Neural cell (in vitro differentiated cells): ENCODE measurements at regions not wholly inside any gene's neighbourhood (a gene's known extent, or its start where the extent isn't known, plus 50 kb on each side); places are given as distances from the start of the nearest gene placed in this dataset.
"Not testable (repeated sequence)": the region's sequence is repeated elsewhere in the genome, so short reads cannot be mapped to it uniquely, and the experiment has no call there.

Experiments used
- H2AFZ ChIP-seq: fragments of 200-600, 300-800 bp; sonication (generic), shearing (Covaris generic); 2 replicates; pipeline ENCODE4 v1.6.0; 2014; ENCODE audit warnings: low read depth, mild to moderate bottlenecking, antibody characterized with exemption, low read length, moderate library complexity
- H3F3A ChIP-seq: fragments of 200-600 bp; shearing (Covaris generic); 2 replicates; pipeline ENCODE4 v1.6.1; 2016; ENCODE audit warnings: mild to moderate bottlenecking, moderate library complexity, mixed read lengths, antibody characterized with exemption, low read length; ENCODE audit not compliant: insufficient read depth, poor library complexity, severe bottlenecking
- H3K27ac ChIP-seq: fragments of 200-600, 300-800 bp; sonication (generic), shearing (Covaris generic); 2 replicates; pipeline ENCODE4 v1.5.1; 2014; ENCODE audit warnings: mild to moderate bottlenecking, low read length, moderate library complexity
- H3K27me3 ChIP-seq: fragments of 300-800, 200-600 bp; sonication (generic), shearing (Covaris generic); 2 replicates; pipeline ENCODE4 v1.6.0; 2014; ENCODE audit warnings: mild to moderate bottlenecking, low read depth, low read length, moderate library complexity; ENCODE audit not compliant: insufficient read depth
- H3K36me3 ChIP-seq: fragments of 300-800, 200-600 bp; sonication (generic), shearing (Covaris generic); 2 replicates; pipeline ENCODE4 v1.5.1; 2014; ENCODE audit warnings: mild to moderate bottlenecking, antibody characterized with exemption, low read length, moderate library complexity; ENCODE audit not compliant: insufficient read depth
- H3K4me2 ChIP-seq: fragments of 300-800, 200-600 bp; sonication (generic), shearing (Covaris generic); 2 replicates; pipeline ENCODE4 v1.6.0; 2014; ENCODE audit warnings: mild to moderate bottlenecking, low read length
- H3K4me3 ChIP-seq: fragments of 300-800, 200-600 bp; sonication (generic), shearing (Covaris generic); 2 replicates; pipeline ENCODE4 v1.5.1; 2014; ENCODE audit warnings: mild to moderate bottlenecking, low read length, moderate library complexity
- H3K79me2 ChIP-seq: fragments of 200-600 bp; shearing (Covaris generic); replicated peaks from 2 replicates; pipeline ENCODE4 v1.6.0; 2014; ENCODE audit warnings: mild to moderate bottlenecking, low read length, moderate library complexity; ENCODE audit not compliant: insufficient read depth
- H3K9ac ChIP-seq: fragments of 300-800, 200-600 bp; sonication (generic), shearing (Covaris generic); 2 replicates; pipeline ENCODE4 v1.6.1; 2016; ENCODE audit warnings: mild to moderate bottlenecking, low read length, mixed read lengths
- H3K9me2 ChIP-seq: fragments of 200-600 bp; shearing (Covaris generic); 2 replicates; pipeline ENCODE4 v1.6.1; 2016; ENCODE audit warnings: mild to moderate bottlenecking, low read length, mixed read lengths; ENCODE audit not compliant: insufficient read depth
- H3K9me3 ChIP-seq: fragments of 200-600, 300-800 bp; sonication (generic), shearing (Covaris generic); 2 replicates; pipeline ENCODE4 v1.6.1; 2016; ENCODE audit warnings: mild to moderate bottlenecking, mixed run types, low read length, moderate library complexity, mixed read lengths
- H4K20me1 ChIP-seq: fragments of 200-600 bp; shearing (Covaris generic); 2 replicates; pipeline ENCODE4 v1.6.1; 2016; ENCODE audit warnings: mild to moderate bottlenecking, mixed run types; ENCODE audit not compliant: insufficient read depth
- EP300 ChIP-seq: fragments of 450-650 bp; conservative IDR thresholded peaks from 2 replicates; pipeline ENCODE4 v1.6.1; 2014; ENCODE audit warnings: antibody characterized with exemption, mild to moderate bottlenecking, moderate library complexity; ENCODE audit not compliant: poor library complexity, severe bottlenecking
- EZH2 ChIP-seq: fragments of 200-600, 300-800 bp; shearing (Covaris generic), sonication (generic); IDR thresholded peaks from 2 replicates; pipeline ENCODE4 v1.6.1; 2014; ENCODE audit warnings: antibody characterized with exemption, low read length, borderline replicate concordance, mild to moderate bottlenecking; ENCODE audit not compliant: insufficient read depth, poor library complexity, severe bottlenecking
- MXI1 ChIP-seq: fragments of 450-650 bp; conservative IDR thresholded peaks from 2 replicates; pipeline ENCODE4 v1.6.1; 2014; ENCODE audit warnings: antibody characterized with exemption, mild to moderate bottlenecking; ENCODE audit not compliant: poor library complexity, severe bottlenecking
- POLR2AphosphoS5 ChIP-seq: IDR thresholded peaks from 2 replicates; pipeline ENCODE4 v1.6.1; 2012
- RAD21 ChIP-seq: fragments of 450-650 bp; conservative IDR thresholded peaks from 2 replicates; pipeline ENCODE4 v1.6.1; 2014; ENCODE audit warnings: antibody characterized with exemption, mild to moderate bottlenecking, moderate library complexity
- SMC3 ChIP-seq: fragments of 450-650 bp; conservative IDR thresholded peaks from 2 replicates; pipeline ENCODE4 v1.6.1; 2014; ENCODE audit warnings: antibody characterized with exemption, mild to moderate bottlenecking, moderate library complexity; ENCODE audit not compliant: poor library complexity
- TAF1 ChIP-seq: IDR thresholded peaks from 2 replicates; pipeline ENCODE4 v1.6.1; 2012; ENCODE audit warnings: low read depth
- TF ChIP-seq, protein P1 (sequence below): fragments of 450-650 bp; IDR thresholded peaks from 2 replicates; pipeline ENCODE4 v1.5.1; 2014; ENCODE audit warnings: antibody characterized with exemption, mild to moderate bottlenecking, moderate library complexity; ENCODE audit not compliant: poor library complexity, severe bottlenecking
- TF ChIP-seq, protein P2 (sequence below): IDR thresholded peaks from 2 replicates; pipeline ENCODE4 v1.6.1; 2012; ENCODE audit warnings: borderline replicate concordance

DNA sequence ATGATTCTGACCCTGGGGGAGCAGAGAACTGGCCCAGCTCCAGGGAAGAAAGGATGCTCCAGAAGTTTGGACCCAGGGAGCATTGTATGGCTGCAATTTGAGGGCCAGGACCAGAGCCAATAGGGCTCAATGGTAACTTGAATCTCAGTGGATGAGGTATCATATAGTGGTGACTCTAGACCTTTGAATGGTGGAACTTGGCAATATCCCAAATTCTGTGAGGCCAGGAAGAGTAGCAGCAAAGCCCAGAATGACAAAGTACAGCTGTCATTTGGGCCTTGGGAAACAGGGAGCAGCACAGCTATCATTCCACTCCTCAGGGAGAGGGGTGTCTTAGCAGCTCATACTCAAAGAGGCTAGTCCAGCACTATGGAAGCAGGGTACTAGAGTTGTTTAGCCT, 332.9 kb upstream of the RBMS1 start:
- Histone ChIP-seq H2AFZ (no peak overlapping the region), H3K9ac (no peak overlapping the region), H3K9me2 (no peaks in the 10 kb centered on the region), H3K79me2 (no peaks in the 10 kb centered on the region), H3K27me3 (no peaks in the 10 kb centered on the region), H3K27ac (no peak overlapping the region), H3K36me3 (no peaks in the 10 kb centered on the region), H3K9me3 (peaks cover 3% of the 10 kb centered on the region), H3K4me3 (no peak overlapping the region), H3F3A (no peaks in the 10 kb centered on the region), H4K20me1 (no peaks in the 10 kb centered on the region), H3K4me2 (no peak overlapping the region)
- no peak for TF ChIP-seq POLR2AphosphoS5
- TF ChIP-seq, protein P1, sequence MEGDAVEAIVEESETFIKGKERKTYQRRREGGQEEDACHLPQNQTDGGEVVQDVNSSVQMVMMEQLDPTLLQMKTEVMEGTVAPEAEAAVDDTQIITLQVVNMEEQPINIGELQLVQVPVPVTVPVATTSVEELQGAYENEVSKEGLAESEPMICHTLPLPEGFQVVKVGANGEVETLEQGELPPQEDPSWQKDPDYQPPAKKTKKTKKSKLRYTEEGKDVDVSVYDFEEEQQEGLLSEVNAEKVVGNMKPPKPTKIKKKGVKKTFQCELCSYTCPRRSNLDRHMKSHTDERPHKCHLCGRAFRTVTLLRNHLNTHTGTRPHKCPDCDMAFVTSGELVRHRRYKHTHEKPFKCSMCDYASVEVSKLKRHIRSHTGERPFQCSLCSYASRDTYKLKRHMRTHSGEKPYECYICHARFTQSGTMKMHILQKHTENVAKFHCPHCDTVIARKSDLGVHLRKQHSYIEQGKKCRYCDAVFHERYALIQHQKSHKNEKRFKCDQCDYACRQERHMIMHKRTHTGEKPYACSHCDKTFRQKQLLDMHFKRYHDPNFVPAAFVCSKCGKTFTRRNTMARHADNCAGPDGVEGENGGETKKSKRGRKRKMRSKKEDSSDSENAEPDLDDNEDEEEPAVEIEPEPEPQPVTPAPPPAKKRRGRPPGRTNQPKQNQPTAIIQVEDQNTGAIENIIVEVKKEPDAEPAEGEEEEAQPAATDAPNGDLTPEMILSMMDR: no peak
- no peak for TF ChIP-seq TAF1
- TF ChIP-seq MXI1: no peak
- TF ChIP-seq, protein P2, sequence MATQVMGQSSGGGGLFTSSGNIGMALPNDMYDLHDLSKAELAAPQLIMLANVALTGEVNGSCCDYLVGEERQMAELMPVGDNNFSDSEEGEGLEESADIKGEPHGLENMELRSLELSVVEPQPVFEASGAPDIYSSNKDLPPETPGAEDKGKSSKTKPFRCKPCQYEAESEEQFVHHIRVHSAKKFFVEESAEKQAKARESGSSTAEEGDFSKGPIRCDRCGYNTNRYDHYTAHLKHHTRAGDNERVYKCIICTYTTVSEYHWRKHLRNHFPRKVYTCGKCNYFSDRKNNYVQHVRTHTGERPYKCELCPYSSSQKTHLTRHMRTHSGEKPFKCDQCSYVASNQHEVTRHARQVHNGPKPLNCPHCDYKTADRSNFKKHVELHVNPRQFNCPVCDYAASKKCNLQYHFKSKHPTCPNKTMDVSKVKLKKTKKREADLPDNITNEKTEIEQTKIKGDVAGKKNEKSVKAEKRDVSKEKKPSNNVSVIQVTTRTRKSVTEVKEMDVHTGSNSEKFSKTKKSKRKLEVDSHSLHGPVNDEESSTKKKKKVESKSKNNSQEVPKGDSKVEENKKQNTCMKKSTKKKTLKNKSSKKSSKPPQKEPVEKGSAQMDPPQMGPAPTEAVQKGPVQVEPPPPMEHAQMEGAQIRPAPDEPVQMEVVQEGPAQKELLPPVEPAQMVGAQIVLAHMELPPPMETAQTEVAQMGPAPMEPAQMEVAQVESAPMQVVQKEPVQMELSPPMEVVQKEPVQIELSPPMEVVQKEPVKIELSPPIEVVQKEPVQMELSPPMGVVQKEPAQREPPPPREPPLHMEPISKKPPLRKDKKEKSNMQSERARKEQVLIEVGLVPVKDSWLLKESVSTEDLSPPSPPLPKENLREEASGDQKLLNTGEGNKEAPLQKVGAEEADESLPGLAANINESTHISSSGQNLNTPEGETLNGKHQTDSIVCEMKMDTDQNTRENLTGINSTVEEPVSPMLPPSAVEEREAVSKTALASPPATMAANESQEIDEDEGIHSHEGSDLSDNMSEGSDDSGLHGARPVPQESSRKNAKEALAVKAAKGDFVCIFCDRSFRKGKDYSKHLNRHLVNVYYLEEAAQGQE: no peak
- no peak for TF ChIP-seq EP300
- TF ChIP-seq EZH2: no peak
- TF ChIP-seq SMC3: no peak
- no peak for TF ChIP-seq RAD21

DNA sequence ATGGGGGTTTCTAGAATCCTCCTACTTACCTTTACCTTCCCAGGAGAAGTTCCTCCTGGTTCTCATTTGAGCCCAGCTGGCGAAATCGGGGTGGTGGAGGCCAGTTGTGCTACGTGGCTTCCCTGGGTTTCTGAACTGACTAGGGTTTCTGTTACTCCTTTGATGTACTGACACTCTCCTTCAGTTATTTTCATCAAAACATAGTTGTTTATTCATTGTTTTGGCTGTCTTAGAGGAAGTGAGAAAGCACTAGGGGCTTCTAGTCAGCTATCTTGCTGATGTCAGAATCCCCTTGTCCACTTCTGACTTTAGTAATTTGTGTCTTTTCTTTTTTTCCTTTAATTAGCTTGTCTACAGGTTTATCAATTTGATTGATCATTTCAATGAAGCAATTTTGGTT, 332.2 kb upstream of the TANK start:
- no peaks in the 10 kb centered on the region for H3K36me3 ChIP-seq
- no peaks in the 10 kb centered on the region for H3F3A ChIP-seq
- H3K4me3 ChIP-seq: no peak overlapping the region
- H3K4me2 ChIP-seq: no peak overlapping the region
- no peaks in the 10 kb centered on the region for H3K9me2 ChIP-seq
- no peaks in the 10 kb centered on the region for H3K79me2 ChIP-seq
- H3K9ac ChIP-seq: no peak overlapping the region
- no peak for TF ChIP-seq MXI1
- no peak for TF ChIP-seq TAF1
- TF ChIP-seq EZH2: no peak
- TF ChIP-seq, protein P1: no peak
- TF ChIP-seq EP300: no peak
- TF ChIP-seq RAD21: no peak
- no peak for TF ChIP-seq POLR2AphosphoS5
- no peak for TF ChIP-seq SMC3
- TF ChIP-seq, protein P2: no peak
- peaks cover 3% of the 10 kb centered on the region for H3K9me3 ChIP-seq
- no peak overlapping the region for H2AFZ ChIP-seq
- no peak overlapping the region for H3K27ac ChIP-seq
- no peaks in the 10 kb centered on the region for H3K27me3 ChIP-seq
- H4K20me1 ChIP-seq: no peaks in the 10 kb centered on the region

GRCh38 chr2:160832381-160832780, 327.8 kb upstream of the TANK start:
- not testable (repeated sequence) for H3K9me3 ChIP-seq, H3K9me2 ChIP-seq, H3K36me3 ChIP-seq, H3K27ac ChIP-seq, H3K9ac ChIP-seq, H2AFZ ChIP-seq, H3F3A ChIP-seq, H3K27me3 ChIP-seq, H3K4me3 ChIP-seq, H3K79me2 ChIP-seq, H4K20me1 ChIP-seq, H3K4me2 ChIP-seq
